ENCODE measurements at regions not wholly inside any gene's neighbourhood (a gene's known extent, or its start where the extent isn't known, plus 50 kb on each side); places are given as distances from the start of the nearest gene placed in this dataset.

DNA sequence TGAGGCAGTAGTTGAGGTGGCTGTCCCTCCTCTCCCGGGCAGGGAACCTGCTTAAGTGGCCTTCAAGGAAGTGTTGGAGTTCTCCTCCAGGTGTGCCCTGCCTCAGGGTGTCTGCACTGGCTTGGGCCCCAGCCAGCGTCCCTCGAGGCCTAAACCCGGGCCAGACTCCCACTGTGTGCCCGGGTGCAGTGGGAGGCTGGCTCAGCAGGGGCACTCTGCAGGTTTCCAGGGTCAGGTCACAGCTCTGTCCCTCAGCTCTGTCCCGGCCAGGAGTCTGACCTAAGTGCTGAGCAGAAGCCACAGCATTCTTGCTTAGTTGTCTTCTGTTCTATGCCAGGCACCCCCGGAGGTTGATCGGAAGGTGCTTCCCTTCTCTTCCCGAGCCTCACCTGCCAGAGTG, 69.0 kb upstream of the OTOS start:
- H3K4me3 Mint-ChIP-seq (ENCODE audit: unreplicated experiment) = no peak overlapping the region
- BruUV-seq (replicated peaks) = no TSS peak

DNA sequence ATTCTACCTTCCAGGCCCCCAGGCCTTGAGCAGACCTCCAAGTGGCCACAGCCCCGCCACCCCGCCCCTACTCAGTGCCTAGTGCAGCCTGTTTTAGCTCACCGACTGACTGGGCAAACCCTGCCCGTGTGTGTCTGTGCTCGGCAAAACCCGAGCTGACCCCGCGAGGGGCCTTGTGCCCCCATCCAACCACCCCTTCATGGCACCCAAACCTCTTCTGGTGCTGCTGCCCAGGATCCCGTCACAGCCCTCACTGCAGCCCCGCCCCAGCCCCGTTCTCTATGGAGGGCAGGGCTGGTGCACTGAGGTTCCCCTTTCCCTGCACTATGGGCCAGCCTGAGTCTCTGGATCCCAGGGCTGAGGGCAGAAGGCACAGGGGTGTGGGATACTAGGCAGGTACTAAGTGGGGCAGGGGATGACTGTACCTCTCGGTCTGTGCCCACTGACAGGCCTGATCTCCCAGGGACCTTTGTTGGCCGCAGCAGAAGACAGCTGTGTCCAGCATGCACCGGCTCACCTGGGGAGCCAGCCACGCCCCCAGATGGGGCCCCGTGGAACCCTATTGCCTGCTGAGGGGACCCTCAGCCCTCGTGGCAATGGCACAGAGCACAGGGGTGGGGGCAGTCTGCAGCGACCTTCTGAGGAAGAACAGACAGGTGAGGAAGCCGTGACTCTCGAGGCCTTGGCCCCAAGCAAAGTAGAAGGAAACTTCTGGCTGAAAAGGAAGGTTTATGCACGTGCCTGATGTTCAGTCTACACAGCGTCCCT, 69.9 kb upstream of the OTOS start:
- Mint-ChIP-seq H3K4me3 (ENCODE audit: unreplicated experiment) (no peak overlapping the region), H3K4me1 (ENCODE audit: insufficient read depth, unreplicated experiment) (peaks cover 3% of the 10 kb centered on the region), H3K9me3 (ENCODE audit: unreplicated experiment) (no peaks in the 10 kb centered on the region), H3K27me3 (ENCODE audit: insufficient read depth, unreplicated experiment) (no peaks in the 10 kb centered on the region), H3K27ac (ENCODE audit: low read depth, unreplicated experiment) (no peak overlapping the region), H3K36me3 (ENCODE audit: insufficient read depth, unreplicated experiment) (no peaks in the 10 kb centered on the region)
- ChIA-PET POLR2A (no interaction called here), CTCF (interaction anchor here (0.6 kb wide), 1 partner anchor 58 kb away, joined by 3 read pairs; no protein-coding TSS in a partner anchor)
- intact Hi-C loops (cut with micrococcal nuclease) = no loop called here
- no peak for DNase-seq (ENCODE audit: unreplicated experiment)
- no TSS peak for BruUV-seq (replicated peaks)
- TF ChIP-seq, protein P1, sequence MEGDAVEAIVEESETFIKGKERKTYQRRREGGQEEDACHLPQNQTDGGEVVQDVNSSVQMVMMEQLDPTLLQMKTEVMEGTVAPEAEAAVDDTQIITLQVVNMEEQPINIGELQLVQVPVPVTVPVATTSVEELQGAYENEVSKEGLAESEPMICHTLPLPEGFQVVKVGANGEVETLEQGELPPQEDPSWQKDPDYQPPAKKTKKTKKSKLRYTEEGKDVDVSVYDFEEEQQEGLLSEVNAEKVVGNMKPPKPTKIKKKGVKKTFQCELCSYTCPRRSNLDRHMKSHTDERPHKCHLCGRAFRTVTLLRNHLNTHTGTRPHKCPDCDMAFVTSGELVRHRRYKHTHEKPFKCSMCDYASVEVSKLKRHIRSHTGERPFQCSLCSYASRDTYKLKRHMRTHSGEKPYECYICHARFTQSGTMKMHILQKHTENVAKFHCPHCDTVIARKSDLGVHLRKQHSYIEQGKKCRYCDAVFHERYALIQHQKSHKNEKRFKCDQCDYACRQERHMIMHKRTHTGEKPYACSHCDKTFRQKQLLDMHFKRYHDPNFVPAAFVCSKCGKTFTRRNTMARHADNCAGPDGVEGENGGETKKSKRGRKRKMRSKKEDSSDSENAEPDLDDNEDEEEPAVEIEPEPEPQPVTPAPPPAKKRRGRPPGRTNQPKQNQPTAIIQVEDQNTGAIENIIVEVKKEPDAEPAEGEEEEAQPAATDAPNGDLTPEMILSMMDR (IDR thresholded peaks at IDR 0.05; ENCODE audit: unreplicated experiment) = no peak

More for the DNA sequence above, 69.0 kb upstream of the OTOS start:
- POLR2A ChIA-PET = no interaction called here
- no peaks in the 10 kb centered on the region for H3K36me3 Mint-ChIP-seq (ENCODE audit: insufficient read depth, unreplicated experiment)
- no peaks in the 10 kb centered on the region for H3K9me3 Mint-ChIP-seq (ENCODE audit: unreplicated experiment)
- peaks cover 11% of the 10 kb centered on the region for H3K4me1 Mint-ChIP-seq (ENCODE audit: insufficient read depth, unreplicated experiment)
- TF ChIP-seq, protein P1 (IDR thresholded peaks at IDR 0.05; ENCODE audit: unreplicated experiment) = no peak
- no peak overlapping the region for H3K27ac Mint-ChIP-seq (ENCODE audit: low read depth, unreplicated experiment)
- H3K27me3 Mint-ChIP-seq (ENCODE audit: insufficient read depth, unreplicated experiment) = no peaks in the 10 kb centered on the region
- CTCF ChIA-PET = interaction anchor here (0.6 kb wide), 1 partner anchor 59 kb away, joined by 3 read pairs; no protein-coding TSS in a partner anchor
- DNase-seq (ENCODE audit: unreplicated experiment) = no peak
- intact Hi-C loops (cut with micrococcal nuclease) = loop anchor here (10.0 kb wide), 1 partner anchor 55 kb away; no protein-coding TSS in a partner anchor

DNA sequence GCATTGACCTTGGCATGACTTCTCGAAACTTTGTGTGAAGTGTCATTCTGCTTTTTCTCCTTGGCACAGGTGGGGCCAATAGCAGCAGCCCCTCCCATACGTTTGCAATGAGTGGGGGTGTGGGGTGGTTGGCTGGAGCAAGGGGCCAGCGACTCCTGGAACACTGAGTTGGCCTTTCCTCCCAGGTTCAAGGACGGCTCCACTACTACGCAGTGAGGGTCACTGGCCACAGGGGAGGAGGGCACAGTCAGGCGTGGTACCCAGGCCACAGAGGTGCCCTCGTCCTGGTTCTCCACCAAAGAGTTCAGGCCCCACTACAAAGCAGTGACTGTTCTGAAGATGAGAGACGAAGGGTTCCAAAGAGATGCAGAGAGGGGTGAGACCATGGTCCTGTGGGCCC, 70.6 kb upstream of the OTOS start:
- DNase-seq (ENCODE audit: unreplicated experiment) = no peak
- no TSS peak for BruUV-seq (replicated peaks)
- CTCF ChIA-PET = no interaction called here
- no peaks in the 10 kb centered on the region for H3K36me3 Mint-ChIP-seq (ENCODE audit: insufficient read depth, unreplicated experiment)
- H3K4me3 Mint-ChIP-seq (ENCODE audit: unreplicated experiment) = no peak overlapping the region
- POLR2A ChIA-PET = no interaction called here
- H3K4me1 Mint-ChIP-seq (ENCODE audit: insufficient read depth, unreplicated experiment) = no peaks in the 10 kb centered on the region
- intact Hi-C loops (cut with micrococcal nuclease) = no loop called here
- TF ChIP-seq, protein P1 (IDR thresholded peaks at IDR 0.05; ENCODE audit: unreplicated experiment) = no peak
- no peak overlapping the region for H3K27ac Mint-ChIP-seq (ENCODE audit: low read depth, unreplicated experiment)
- H3K27me3 Mint-ChIP-seq (ENCODE audit: insufficient read depth, unreplicated experiment) = no peaks in the 10 kb centered on the region
- no peaks in the 10 kb centered on the region for H3K9me3 Mint-ChIP-seq (ENCODE audit: unreplicated experiment)

DNA sequence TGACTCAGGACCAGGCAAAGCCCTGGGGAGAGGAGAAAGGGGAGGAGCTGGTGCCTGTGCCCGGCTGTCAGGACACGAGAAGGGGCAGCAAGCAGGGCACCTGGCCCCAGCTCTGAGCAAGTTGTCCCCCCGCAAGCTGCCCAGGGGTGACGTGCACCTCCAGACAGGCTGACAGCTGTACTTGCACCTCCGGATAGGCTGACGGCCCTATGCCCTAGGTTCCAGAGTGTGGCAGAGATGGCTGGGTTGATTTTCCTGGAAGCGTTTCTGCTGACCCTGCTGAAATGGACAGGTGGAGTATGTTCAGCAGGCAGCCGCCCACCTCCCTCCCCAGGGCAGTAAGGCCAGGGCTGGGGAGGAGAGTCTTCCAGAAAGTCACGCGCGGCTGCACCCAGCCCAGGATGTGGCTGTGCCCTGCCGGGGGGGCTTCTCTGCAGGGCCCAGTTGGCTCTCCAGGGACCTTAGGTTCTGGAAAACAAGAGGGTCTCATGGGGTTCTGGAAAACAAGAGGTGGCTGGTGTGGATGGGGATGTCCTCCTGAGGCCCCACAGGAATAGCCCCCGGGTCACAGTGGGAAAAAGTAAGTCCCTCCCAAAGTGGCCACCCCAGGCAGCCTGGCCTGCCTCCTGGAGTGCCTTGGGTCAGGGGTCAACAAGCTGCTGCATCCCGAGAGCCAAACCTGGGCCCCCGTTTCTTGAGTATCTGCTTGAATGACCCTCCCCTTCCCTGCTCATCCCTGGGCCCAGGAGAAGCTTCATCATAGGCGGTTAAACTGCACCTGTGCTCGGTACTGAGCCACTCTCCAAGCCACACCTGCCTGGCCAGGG, 71.4 kb upstream of the OTOS start:
- intact Hi-C loops (cut with micrococcal nuclease) = no loop called here

More for the DNA sequence above, 71.4 kb upstream of the OTOS start:
- no peaks in the 10 kb centered on the region for H3K4me1 Mint-ChIP-seq (ENCODE audit: insufficient read depth, unreplicated experiment)
- H3K27me3 Mint-ChIP-seq (ENCODE audit: insufficient read depth, unreplicated experiment) = no peaks in the 10 kb centered on the region
- H3K27ac Mint-ChIP-seq (ENCODE audit: low read depth, unreplicated experiment) = no peak overlapping the region
- ChIA-PET CTCF (no interaction called here), POLR2A (no interaction called here)
- no peak overlapping the region for H3K4me3 Mint-ChIP-seq (ENCODE audit: unreplicated experiment)
- no peak for DNase-seq (ENCODE audit: unreplicated experiment)
- BruUV-seq (replicated peaks) = no TSS peak
- TF ChIP-seq, protein P1 (IDR thresholded peaks at IDR 0.05; ENCODE audit: unreplicated experiment) = no peak
- no peaks in the 10 kb centered on the region for H3K36me3 Mint-ChIP-seq (ENCODE audit: insufficient read depth, unreplicated experiment)
- H3K9me3 Mint-ChIP-seq (ENCODE audit: unreplicated experiment) = no peaks in the 10 kb centered on the region
